Caki2 (cell line): ENCODE measurements at regions not wholly inside any gene's neighbourhood (a gene's known extent, or its start where the extent isn't known, plus 50 kb on each side); places are given as distances from the start of the nearest gene placed in this dataset.
A peak's percentile ranks its signal among the peaks of the same experiment; 100 is the strongest.
"Not testable (repeated sequence)": the region's sequence is repeated elsewhere in the genome, so short reads cannot be mapped to it uniquely, and the experiment has no call there.

Source experiments
- DNase-seq: peaks from one replicate; pipeline ENCODE4 v3.0.0-alpha.2; 2015; ENCODE audit warnings: low read depth
- in situ Hi-C: cut with HindIII; loops from 2 replicates; pipeline ENCODE4 v1.10.0; 2016; ENCODE audit warnings: low sequenced_read_pairs, low pct_unique_long_range_greater_than_20kb, mixed read lengths

GRCh38 chr22:33221568-33221967, 163.4 kb upstream of the SYN3 start:
- in situ Hi-C loops: no loop called here
- no peak for DNase-seq

DNA sequence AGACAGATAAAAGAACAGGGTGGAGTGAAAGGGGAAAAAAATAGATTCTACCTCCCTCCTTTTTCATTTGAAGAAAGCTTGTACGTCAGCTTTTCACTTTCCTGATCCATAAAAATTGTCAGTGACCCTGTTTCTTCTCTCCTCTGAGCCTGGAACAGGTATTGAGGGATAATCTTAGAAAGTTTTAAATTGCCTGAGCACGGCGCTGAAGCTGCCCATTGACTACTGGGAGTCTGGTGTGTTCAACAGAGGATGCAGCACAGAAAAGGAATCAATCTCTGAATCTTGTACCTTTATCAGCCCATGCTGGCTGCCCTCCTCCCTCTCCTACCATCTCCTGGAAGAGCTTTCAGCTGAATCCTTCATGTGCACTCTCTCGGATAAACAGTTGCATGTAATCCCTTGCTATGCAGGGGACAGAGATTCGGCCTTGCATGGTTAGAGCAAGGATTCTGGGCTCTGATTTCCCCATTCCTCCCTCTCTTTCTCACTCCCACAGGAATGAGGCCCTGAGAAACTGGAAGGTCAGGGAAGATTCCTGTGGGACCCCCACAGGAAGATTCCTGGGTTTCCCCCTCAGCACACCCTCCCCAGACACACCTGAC, 162.4 kb upstream of the SYN3 start:
- DNase-seq: no peak
- in situ Hi-C loops: no loop called here

- no peak for DNase-seq
- in situ Hi-C loops: no loop called here
Observed at GRCh38 chr22:33219648-33220384, 161.6 kb upstream of the SYN3 start.

DNA sequence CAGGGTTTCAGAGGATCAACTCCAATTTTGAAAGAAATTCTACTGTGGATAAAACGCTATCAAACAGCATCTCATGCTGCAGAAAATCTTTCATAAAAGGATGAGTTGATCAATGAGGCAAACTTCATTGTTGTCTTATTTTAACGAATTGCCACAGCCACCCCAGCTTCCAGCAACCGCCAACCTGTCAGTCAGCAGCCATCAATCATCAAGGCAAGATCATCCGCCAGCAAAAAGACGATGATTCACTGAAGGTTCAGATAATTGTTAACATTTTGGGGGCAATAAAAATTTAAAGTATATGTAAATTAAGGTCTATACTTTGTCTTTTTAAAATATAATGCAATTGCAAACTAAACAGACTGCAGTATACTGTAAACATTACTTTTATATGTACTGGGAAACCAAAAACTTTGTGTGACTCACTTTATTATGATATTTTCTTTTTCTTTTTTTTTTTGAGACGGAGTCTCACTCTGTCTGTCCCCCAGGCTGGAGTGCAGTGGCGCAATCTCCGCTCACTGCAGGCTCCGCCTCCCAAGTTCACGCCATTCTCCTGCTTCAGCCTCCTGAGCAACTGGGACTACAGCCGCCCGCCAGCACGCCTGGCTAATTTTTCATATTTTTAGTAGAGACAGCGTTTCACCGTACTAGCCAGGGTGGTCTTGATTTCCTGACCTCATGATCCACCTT, 155.3 kb upstream of the SYN3 start:
- no peak for DNase-seq
- in situ Hi-C loops: no loop called here

DNA sequence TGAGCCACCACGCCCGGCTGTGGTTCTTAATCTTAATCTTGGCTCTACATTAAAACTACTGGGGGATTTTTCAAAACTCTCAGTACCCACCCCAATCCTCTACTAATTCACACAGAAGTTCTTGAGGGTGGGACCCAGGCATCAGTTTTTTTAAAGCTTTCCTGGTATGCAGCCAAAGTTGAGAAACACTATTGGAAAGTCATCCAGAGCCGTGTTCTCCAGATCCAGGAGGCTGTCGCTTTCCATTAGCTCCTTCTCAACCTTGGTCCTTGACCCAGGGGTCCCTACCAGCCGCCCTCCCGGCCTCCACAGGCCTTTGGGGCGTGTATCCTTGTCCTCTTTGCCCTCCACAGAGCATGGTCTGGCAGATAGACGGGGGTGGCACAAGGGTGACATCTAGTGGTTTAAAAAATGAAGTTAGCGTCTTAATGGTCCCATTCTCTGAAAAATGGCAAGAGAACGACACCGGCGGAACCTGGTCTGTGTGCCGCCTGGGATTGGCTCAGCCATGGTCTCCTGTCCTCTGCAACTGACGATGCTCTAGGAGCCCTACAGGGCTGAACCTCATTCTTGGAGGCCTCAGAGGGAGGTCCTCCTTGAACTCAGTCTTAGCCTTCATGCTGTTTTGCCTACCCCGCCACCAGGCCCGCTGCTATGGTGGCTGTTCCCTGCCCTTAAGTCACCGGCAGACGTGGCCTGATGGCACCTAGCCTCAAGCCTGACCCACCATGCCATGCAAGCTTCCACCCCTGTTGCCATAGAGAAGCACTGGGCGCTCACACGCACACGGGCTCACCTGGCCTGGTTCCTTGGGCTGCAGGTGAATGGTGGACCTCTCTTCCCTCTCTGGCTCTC, 152.0 kb upstream of the SYN3 start:
- in situ Hi-C loops: loop anchor here (5.0 kb wide), 1 partner anchor 32 kb away; no protein-coding TSS in a partner anchor
- DNase-seq: peak; percentile 35

DNA sequence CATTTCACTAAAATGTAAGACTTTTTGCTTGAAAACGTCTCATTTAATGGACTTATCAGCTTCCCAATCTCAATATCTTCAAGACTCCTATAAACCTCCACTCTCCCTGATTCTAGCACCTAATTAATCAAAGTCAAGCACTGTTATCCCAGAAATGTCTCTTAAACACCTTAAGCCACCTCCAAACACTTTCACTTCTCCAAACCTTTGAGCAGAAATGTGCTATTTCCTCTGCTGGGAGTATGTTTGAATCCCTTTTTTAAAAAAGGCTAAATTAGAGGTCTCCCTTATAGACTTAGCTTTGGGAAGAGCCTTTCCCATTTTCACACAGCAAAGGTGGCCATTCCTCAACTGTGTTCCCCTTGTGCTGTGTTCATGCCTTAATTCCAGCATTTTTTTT, 146.2 kb upstream of the SYN3 start:
- in situ Hi-C loops: no loop called here
- DNase-seq: no peak

GRCh38 chr22:33202455-33202854, 144.3 kb upstream of the SYN3 start:
- DNase-seq: no peak
- in situ Hi-C loops: no loop called here

DNA sequence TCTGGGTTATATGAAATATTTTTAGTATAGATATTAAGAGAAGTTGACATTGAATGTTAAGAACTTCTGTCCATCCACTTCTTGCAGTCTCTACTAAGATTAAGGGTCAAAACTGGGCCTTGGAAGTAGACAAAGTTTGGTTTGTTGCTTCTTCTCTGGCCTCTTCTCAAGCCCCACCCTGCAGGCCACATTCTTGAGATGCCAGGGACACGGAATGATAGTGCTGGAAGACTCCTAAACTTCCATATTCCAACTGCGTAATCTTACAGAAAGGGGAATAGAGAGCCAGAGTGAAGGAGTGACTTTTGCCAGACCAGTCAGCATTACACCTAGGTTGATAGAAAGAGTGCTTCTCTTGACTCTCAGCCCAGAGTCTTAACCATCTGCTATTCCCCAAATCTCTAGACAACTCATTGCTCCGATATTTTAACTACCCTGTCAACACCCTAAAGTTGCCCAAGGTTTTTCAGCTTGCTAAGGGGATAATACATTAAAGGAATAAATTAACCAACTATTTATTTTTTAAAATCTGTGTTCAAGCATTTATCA, 136.4 kb upstream of the SYN3 start:
- in situ Hi-C loops: no loop called here
- no peak for DNase-seq

DNA sequence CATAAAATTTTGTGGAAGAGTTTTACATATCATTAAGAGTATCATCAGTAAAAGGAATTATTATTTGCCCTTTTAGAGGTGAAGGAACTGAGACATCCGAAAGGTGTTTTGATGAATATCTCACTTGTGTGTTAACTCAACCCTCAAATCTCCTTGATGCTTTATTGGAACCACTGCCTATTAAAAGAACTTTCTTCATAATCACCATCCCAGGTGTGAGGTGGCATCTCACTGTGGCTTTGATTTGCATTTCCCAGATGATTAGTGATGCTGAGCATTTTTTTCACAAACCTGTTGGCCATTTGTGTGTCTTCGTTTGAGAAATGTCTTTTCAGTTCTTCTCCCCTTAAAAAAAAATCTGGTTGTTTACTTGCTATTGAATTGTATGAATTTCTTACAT, 134.0 kb upstream of the SYN3 start:
- in situ Hi-C loops: no loop called here
- no peak for DNase-seq

- DNase-seq: no peak
- in situ Hi-C loops: no loop called here
Observed at GRCh38 chr22:33188326-33188725, 130.1 kb upstream of the SYN3 start.

GRCh38 chr22:33186816-33187215, 128.6 kb upstream of the SYN3 start:
- no peak for DNase-seq
- in situ Hi-C loops: no loop called here

DNA sequence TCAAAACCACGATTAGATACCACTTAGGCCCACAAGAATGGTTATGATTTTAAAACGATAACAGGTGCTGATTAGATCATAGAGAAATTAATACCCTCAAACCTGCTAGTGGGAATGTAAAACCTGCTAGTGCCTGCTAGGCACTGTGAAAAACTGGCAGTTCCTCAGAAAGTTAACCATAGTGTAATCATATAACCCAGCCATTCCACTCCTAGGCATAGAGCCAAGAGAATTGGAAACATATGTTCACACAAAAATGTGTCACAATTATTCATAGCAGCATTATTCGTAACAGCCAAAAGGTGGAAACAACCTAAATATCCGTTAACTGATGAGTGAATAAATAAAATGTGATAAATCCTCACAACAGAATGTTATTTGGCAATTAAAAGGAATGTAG, 122.2 kb upstream of the SYN3 start:
- DNase-seq: no peak
- in situ Hi-C loops: no loop called here

DNA sequence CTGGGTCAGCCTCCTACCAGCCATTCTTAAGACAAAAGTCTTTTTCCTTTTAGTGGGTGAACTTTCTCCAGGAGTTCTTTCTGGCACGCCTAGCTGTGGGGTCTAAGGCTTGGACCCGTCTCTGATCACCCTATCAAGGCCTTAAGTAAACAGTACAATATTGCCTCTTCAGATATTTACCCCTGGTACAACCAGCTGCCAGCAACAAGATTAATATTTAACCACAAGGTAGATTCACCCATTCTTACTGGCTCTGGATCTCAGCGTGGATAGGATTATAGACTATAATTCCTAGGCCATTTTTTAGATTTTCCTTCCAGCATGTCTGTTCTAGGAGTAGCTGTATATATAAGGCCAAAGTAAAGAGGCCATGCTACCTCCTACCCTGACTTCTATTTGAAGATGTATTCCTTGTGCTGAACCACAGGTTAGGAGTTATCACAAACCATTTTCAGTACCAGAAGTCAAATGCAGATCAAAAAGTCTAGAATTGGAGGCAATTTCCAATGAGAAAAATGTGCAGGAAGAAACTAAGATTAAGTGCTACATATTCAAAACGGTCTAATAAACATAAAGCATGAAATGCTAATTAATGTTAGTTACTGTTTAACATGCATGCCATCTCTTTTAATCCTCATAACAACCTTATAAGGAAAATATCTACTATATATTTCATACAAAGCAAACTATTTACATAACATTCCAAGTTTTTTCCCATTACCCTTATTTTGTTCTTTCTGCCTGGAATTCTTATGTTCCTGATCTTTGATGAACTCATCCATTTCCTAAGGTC, 110.0 kb upstream of the SYN3 start:
- in situ Hi-C loops: no loop called here
- DNase-seq: no peak

DNA sequence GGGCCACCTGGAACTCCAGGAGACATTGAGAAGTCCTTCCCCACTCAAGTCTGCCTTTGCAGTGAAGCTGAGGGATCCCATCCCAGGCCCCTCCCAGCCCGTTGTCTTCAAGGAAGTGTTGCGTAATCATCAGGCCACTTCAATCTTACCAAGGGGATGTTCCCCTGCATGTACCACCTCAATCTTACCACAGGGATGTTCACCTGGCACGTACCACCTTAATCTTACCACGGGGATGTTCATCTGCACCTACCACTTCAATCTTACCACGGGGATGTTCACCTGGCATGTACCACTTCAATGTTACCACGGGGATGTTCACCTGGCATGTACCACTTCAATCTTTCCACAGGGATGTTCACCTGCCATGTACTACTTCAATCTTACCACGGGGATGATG, 108.0 kb upstream of the SYN3 start:
- in situ Hi-C loops: no loop called here

GRCh38 chr22:33163815-33164214, 105.6 kb upstream of the SYN3 start:
- in situ Hi-C loops: no loop called here
- no peak for DNase-seq

More for the DNA sequence above, 108.0 kb upstream of the SYN3 start:
- DNase-seq: no peak

DNA sequence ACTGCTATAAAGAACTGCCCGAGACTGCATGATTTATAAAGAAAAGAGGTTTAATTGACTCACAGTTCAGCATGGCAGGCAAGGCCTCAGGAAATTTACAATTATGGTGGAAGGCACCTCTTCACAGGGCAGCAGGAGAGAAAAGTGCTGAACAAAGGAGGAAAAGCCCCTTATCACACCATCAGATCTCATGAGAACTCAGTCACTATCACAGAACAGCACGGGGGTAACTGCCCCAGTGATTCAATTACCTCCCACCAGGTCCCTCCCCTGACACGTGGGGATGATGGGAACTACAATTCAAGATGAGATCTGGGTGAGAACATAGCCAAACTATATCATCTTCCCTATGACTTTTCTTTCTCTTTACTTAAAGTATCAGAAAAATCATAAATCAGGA, 104.0 kb upstream of the SYN3 start:
- DNase-seq: no peak
- in situ Hi-C loops: no loop called here

- in situ Hi-C loops: no loop called here
- no peak for DNase-seq
Observed at GRCh38 chr22:33160525-33160924, 102.3 kb upstream of the SYN3 start.

- not testable (repeated sequence) for DNase-seq
Observed at GRCh38 chr22:33154967-33155366, 96.8 kb upstream of the SYN3 start.

More at GRCh38 chr22:33154967-33155366, 96.8 kb upstream of the SYN3 start:
- in situ Hi-C loops: not testable (repeated sequence)
